Fibroblast of the aortic adventitia (primary cell): ENCODE measurements at regions not wholly inside any gene's neighbourhood (a gene's known extent, or its start where the extent isn't known, plus 50 kb on each side); places are given as distances from the start of the nearest gene placed in this dataset.
A peak's percentile ranks its signal among the peaks of the same experiment; 100 is the strongest.

Source experiments
- DNase-seq: peaks from one replicate; pipeline ENCODE4 v3.0.0-alpha.2; 2010; ENCODE audit warnings: low read depth
- H3K4me3 ChIP-seq: 2 replicates; pipeline ENCODE4 v1.5.1; 2011; ENCODE audit warnings: low read depth, mild to moderate bottlenecking, control low read depth, low read length, moderate library complexity
- TF ChIP-seq, protein P1 (sequence below): IDR thresholded peaks from 2 replicates; pipeline ENCODE4 v1.5.1; 2011; ENCODE audit warnings: mild to moderate bottlenecking, low read length, control low read depth, inconsistent platforms; ENCODE audit not compliant: insufficient read depth

DNA sequence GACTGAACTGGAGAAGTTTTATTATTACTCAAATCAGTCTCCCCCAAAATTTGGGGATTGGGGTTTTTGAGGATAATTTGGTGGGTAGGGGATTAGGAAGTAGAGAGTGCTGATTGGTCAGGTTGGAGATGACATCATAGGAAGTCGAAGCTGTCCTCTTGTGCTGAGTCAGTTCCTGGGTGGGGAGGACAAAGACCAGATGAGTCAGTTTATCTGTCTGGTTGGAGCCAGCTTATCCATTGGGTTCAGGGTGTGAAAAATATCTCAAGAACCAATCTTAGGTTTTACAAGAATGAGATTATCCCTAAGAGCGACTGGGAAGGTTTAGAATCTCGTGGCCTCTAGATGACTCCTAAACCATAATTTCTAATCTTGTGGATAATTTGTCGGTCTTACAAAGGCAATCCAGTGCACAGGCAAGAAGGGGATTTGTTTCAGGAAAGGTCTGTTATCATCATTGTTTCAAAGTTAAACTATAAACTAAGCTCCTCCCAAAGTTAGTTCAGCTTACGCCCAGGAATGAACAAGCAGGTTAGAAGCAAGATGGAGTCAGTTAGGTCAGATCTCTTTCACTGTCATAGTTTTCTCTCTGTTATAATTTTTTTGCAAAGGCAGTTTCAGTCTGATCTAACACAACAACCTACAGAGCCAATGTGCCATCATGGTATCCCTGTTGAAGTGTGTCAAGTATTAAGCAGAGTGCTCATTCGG, 274.5 kb downstream of the SLC7A11 start:
- no peak overlapping the region for H3K4me3 ChIP-seq
- TF ChIP-seq, protein P1, sequence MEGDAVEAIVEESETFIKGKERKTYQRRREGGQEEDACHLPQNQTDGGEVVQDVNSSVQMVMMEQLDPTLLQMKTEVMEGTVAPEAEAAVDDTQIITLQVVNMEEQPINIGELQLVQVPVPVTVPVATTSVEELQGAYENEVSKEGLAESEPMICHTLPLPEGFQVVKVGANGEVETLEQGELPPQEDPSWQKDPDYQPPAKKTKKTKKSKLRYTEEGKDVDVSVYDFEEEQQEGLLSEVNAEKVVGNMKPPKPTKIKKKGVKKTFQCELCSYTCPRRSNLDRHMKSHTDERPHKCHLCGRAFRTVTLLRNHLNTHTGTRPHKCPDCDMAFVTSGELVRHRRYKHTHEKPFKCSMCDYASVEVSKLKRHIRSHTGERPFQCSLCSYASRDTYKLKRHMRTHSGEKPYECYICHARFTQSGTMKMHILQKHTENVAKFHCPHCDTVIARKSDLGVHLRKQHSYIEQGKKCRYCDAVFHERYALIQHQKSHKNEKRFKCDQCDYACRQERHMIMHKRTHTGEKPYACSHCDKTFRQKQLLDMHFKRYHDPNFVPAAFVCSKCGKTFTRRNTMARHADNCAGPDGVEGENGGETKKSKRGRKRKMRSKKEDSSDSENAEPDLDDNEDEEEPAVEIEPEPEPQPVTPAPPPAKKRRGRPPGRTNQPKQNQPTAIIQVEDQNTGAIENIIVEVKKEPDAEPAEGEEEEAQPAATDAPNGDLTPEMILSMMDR: no peak
- no peak for DNase-seq

GRCh38 chr4:137966504-137966903, 275.6 kb downstream of the SLC7A11 start:
- TF ChIP-seq, protein P1: no peak
- no peak for DNase-seq
- H3K4me3 ChIP-seq: no peak overlapping the region

DNA sequence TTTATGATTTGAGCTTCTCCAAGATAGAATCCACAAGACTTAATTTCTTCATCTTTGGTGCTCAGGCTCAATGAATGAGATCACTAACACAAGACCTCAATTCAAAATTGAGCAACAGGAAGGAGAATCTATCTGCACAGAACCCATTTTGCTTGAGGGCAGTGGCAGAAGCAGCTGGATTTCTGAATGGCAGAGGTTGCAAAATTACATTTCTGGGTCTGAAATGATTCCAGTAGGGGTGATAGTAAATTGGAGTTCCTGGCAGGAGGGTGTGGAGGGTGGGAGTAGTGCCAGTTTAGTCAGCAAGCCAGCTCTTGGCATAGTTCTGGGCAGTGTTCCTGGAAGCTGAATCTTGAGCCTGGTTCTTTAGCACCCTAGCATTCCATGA, 281.1 kb downstream of the SLC7A11 start:
- DNase-seq: peak; percentile 88
- TF ChIP-seq, protein P1: no peak
- no peak overlapping the region for H3K4me3 ChIP-seq

- no peak overlapping the region for H3K4me3 ChIP-seq
- DNase-seq: peak; percentile 91
- TF ChIP-seq, protein P1: no peak
Measured at GRCh38 chr4:137960371-137961050, 281.6 kb downstream of the SLC7A11 start.

DNA sequence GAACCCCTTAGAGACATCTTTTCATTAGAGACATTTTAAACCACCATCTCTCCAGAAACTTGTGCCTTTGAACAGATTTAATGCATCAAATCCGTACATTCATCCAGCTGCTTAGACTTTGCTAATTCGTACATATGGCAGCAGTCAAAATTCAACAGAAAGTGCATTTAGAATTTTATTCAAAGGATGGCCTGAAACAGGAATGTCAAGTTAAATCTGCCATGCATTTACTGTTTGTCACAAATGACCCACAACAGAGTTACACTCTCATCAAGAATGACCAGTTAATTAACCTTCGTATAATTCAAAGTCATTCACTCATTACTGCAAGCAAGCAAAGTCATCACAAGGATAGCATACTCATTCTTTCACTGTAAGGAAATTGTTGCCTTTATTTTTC, 284.3 kb downstream of the SLC7A11 start:
- no peak for DNase-seq
- TF ChIP-seq, protein P1: no peak

DNA sequence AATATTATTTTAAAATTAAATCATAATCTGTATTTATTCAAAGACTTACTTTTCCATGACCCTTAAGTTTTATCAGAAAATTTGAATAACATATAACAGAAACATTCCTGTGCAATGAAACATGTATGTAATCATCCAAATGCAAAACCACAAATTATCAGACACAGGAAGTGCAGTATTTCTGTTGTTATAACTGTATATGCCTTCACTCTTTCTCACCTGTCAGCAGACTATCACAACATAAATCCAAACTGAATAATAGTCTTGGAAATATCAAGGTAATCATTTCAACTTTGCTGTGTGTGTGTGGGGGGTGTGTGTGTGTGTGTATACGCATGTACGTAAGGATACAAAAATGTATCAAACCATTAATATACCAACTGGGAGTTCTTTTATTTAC, 285.9 kb downstream of the SLC7A11 start:
- peak; percentile 43 for DNase-seq
- H3K4me3 ChIP-seq: no peak overlapping the region
- TF ChIP-seq, protein P1: no peak

More for the DNA sequence above, 284.3 kb downstream of the SLC7A11 start:
- no peak overlapping the region for H3K4me3 ChIP-seq
